ENCODE measurements at regions not wholly inside any gene's neighbourhood (a gene's known extent, or its start where the extent isn't known, plus 50 kb on each side); places are given as distances from the start of the nearest gene placed in this dataset.

DNA sequence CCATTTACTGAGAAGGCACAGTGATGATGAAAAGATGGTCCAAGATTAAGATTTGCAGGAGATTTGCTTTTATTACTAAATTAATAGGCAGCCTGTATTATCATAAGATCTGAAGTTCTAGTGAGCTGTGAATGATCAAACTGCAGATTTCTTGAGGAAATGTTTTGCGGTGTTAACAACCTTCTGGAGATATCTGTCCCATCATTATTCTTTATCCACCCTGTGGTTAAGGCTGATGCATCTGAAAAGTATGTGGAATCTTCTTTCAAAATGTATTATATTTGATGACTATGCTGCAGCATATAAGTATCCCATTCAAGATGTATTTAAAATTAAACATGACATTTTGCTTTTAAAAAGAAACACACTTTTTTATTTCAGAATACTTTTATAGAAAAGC is 150.3 kb downstream of the POLR1F start (continued):
- TF ChIP-seq, protein P1, sequence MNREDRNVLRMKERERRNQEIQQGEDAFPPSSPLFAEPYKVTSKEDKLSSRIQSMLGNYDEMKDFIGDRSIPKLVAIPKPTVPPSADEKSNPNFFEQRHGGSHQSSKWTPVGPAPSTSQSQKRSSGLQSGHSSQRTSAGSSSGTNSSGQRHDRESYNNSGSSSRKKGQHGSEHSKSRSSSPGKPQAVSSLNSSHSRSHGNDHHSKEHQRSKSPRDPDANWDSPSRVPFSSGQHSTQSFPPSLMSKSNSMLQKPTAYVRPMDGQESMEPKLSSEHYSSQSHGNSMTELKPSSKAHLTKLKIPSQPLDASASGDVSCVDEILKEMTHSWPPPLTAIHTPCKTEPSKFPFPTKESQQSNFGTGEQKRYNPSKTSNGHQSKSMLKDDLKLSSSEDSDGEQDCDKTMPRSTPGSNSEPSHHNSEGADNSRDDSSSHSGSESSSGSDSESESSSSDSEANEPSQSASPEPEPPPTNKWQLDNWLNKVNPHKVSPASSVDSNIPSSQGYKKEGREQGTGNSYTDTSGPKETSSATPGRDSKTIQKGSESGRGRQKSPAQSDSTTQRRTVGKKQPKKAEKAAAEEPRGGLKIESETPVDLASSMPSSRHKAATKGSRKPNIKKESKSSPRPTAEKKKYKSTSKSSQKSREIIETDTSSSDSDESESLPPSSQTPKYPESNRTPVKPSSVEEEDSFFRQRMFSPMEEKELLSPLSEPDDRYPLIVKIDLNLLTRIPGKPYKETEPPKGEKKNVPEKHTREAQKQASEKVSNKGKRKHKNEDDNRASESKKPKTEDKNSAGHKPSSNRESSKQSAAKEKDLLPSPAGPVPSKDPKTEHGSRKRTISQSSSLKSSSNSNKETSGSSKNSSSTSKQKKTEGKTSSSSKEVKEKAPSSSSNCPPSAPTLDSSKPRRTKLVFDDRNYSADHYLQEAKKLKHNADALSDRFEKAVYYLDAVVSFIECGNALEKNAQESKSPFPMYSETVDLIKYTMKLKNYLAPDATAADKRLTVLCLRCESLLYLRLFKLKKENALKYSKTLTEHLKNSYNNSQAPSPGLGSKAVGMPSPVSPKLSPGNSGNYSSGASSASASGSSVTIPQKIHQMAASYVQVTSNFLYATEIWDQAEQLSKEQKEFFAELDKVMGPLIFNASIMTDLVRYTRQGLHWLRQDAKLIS (CRISPR knock-in tag; IDR thresholded peaks at IDR 0.05; ENCODE audit: borderline replicate concordance) = no peak
- no peak for TF ChIP-seq ZNF263 (CRISPR knock-in tag; IDR thresholded peaks at IDR 0.05; ENCODE audit: low read depth)
- TF ChIP-seq, protein P2, sequence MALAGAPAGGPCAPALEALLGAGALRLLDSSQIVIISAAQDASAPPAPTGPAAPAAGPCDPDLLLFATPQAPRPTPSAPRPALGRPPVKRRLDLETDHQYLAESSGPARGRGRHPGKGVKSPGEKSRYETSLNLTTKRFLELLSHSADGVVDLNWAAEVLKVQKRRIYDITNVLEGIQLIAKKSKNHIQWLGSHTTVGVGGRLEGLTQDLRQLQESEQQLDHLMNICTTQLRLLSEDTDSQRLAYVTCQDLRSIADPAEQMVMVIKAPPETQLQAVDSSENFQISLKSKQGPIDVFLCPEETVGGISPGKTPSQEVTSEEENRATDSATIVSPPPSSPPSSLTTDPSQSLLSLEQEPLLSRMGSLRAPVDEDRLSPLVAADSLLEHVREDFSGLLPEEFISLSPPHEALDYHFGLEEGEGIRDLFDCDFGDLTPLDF (CRISPR knock-in tag; IDR thresholded peaks at IDR 0.05) = no peak

DNA sequence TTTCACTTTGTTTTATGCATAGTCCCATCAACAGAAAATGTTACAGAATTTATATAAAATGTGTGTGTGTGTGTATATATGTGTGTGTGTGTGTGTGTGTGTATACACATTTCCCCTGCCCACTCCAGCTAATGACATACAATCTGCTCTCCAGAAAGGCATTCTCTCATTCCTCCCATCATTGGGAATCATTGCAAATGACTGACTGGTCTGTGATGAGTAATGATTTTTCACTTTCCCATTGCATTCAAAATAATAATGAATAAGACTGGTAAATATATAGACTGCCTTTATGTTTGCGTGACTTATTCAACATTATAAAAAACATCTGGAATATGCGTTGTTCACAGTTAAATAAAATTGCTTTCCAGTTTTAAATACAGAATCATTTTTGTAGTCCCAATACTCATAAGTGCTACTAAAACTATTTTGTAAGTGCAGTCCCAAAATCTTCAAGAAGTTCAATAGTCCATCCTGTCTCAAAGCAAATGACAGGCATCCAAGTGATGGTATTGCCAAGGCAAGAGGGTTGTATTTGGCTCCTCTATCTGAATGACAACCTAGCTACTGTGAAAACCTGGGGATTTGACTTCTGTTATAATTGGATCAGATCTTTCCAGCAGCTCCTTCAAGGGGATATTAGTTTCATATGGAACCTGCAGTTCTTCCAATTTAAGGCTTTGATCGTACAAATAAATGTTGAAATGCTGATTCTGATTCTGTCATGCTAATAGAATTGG is 150.9 kb downstream of the POLR1F start:
- H3K9me3 Mint-ChIP-seq = no peaks in the 10 kb centered on the region
- no peak for ATAC-seq
- H3K4me3 Mint-ChIP-seq = no peak overlapping the region
- TF ChIP-seq NFATC4 (CRISPR knock-in tag; IDR thresholded peaks at IDR 0.05) (no peak), ZNF219 (CRISPR knock-in tag; IDR thresholded peaks at IDR 0.05; ENCODE audit: borderline replicate concordance) (no peak), OVOL2 (CRISPR knock-in tag; IDR thresholded peaks at IDR 0.05; ENCODE audit: borderline replicate concordance) (no peak), ESRRA (CRISPR knock-in tag; IDR thresholded peaks at IDR 0.05; ENCODE audit: borderline replicate concordance) (no peak), TEAD4 (CRISPR knock-in tag; IDR thresholded peaks at IDR 0.05) (no peak), ZNF232 (CRISPR knock-in tag; IDR thresholded peaks at IDR 0.05) (no peak), PRRX2 (CRISPR knock-in tag; IDR thresholded peaks at IDR 0.05) (no peak), GABPB1 (CRISPR knock-in tag; IDR thresholded peaks at IDR 0.05) (no peak), GTF2I (CRISPR knock-in tag; conservative IDR thresholded peaks at IDR 0.05) (no peak), SMAD4 (CRISPR knock-in tag; IDR thresholded peaks at IDR 0.05) (no peak)
- TF ChIP-seq, protein P3, sequence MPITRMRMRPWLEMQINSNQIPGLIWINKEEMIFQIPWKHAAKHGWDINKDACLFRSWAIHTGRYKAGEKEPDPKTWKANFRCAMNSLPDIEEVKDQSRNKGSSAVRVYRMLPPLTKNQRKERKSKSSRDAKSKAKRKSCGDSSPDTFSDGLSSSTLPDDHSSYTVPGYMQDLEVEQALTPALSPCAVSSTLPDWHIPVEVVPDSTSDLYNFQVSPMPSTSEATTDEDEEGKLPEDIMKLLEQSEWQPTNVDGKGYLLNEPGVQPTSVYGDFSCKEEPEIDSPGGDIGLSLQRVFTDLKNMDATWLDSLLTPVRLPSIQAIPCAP (CRISPR knock-in tag; IDR thresholded peaks at IDR 0.05) = no peak
- TF ChIP-seq, protein P4, sequence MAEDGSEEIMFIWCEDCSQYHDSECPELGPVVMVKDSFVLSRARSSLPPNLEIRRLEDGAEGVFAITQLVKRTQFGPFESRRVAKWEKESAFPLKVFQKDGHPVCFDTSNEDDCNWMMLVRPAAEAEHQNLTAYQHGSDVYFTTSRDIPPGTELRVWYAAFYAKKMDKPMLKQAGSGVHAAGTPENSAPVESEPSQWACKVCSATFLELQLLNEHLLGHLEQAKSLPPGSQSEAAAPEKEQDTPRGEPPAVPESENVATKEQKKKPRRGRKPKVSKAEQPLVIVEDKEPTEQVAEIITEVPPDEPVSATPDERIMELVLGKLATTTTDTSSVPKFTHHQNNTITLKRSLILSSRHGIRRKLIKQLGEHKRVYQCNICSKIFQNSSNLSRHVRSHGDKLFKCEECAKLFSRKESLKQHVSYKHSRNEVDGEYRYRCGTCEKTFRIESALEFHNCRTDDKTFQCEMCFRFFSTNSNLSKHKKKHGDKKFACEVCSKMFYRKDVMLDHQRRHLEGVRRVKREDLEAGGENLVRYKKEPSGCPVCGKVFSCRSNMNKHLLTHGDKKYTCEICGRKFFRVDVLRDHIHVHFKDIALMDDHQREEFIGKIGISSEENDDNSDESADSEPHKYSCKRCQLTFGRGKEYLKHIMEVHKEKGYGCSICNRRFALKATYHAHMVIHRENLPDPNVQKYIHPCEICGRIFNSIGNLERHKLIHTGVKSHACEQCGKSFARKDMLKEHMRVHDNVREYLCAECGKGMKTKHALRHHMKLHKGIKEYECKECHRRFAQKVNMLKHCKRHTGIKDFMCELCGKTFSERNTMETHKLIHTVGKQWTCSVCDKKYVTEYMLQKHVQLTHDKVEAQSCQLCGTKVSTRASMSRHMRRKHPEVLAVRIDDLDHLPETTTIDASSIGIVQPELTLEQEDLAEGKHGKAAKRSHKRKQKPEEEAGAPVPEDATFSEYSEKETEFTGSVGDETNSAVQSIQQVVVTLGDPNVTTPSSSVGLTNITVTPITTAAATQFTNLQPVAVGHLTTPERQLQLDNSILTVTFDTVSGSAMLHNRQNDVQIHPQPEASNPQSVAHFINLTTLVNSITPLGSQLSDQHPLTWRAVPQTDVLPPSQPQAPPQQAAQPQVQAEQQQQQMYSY (CRISPR knock-in tag; IDR thresholded peaks at IDR 0.05) = no peak
- TF ChIP-seq, protein P5, sequence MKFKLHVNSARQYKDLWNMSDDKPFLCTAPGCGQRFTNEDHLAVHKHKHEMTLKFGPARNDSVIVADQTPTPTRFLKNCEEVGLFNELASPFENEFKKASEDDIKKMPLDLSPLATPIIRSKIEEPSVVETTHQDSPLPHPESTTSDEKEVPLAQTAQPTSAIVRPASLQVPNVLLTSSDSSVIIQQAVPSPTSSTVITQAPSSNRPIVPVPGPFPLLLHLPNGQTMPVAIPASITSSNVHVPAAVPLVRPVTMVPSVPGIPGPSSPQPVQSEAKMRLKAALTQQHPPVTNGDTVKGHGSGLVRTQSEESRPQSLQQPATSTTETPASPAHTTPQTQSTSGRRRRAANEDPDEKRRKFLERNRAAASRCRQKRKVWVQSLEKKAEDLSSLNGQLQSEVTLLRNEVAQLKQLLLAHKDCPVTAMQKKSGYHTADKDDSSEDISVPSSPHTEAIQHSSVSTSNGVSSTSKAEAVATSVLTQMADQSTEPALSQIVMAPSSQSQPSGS (CRISPR knock-in tag; IDR thresholded peaks at IDR 0.05; ENCODE audit: borderline replicate concordance, low read depth) = no peak
- TF ChIP-seq, protein P1 (CRISPR knock-in tag; IDR thresholded peaks at IDR 0.05; ENCODE audit: borderline replicate concordance) = no peak
- TF ChIP-seq, protein P6, sequence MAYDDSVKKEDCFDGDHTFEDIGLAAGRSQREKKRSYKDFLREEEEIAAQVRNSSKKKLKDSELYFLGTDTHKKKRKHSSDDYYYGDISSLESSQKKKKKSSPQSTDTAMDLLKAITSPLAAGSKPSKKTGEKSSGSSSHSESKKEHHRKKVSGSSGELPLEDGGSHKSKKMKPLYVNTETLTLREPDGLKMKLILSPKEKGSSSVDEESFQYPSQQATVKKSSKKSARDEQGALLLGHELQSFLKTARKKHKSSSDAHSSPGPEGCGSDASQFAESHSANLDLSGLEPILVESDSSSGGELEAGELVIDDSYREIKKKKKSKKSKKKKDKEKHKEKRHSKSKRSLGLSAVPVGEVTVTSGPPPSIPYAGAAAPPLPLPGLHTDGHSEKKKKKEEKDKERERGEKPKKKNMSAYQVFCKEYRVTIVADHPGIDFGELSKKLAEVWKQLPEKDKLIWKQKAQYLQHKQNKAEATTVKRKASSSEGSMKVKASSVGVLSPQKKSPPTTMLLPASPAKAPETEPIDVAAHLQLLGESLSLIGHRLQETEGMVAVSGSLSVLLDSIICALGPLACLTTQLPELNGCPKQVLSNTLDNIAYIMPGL (CRISPR knock-in tag; IDR thresholded peaks at IDR 0.05) = no peak

More for the DNA sequence above, 150.9 kb downstream of the POLR1F start:
- DNase-seq (ENCODE audit: low spot score) = no peak
- Mint-ChIP-seq H3K27ac (no peak overlapping the region), H3K36me3 (no peaks in the 10 kb centered on the region), H3K4me1 (no peaks in the 10 kb centered on the region), H3K27me3 (ENCODE audit: low read depth) (no peaks in the 10 kb centered on the region)
- ChIA-PET CTCF (no interaction called here), POLR2A (no interaction called here)
